ENCODE measurements at regions not wholly inside any gene's neighbourhood (a gene's known extent, or its start where the extent isn't known, plus 50 kb on each side); places are given as distances from the start of the nearest gene placed in this dataset.

GRCh38 chr7:13540429-13540828, 449.0 kb downstream of the ETV1 start:
- H3K9me3 ChIP-seq (replicated peaks in 1 of 2; ENCODE audit: control insufficient read depth in 2 of 2, insufficient read depth in 1 of 2, low read depth in 1 of 2, low read length in 2 of 2) = no peaks in the 10 kb centered on the region
- H3K4me3 ChIP-seq (ENCODE audit: low read length in 2 of 2) = no peak overlapping the region
- H3K79me1 ChIP-seq (ENCODE audit: low read depth, low read length) = no peaks in the 10 kb centered on the region
- no peak overlapping the region for H2AK5ac ChIP-seq (ENCODE audit: low read depth, low read length)
- no peak overlapping the region for H4K8ac ChIP-seq (ENCODE audit: low read depth, low read length)
- no peak overlapping the region for H2BK15ac ChIP-seq (ENCODE audit: low read length)
- no peak overlapping the region for H3K4me2 ChIP-seq (ENCODE audit: insufficient read depth, low read length, poor library complexity, severe bottlenecking)
- H2BK12ac ChIP-seq (ENCODE audit: low read length) = no peak overlapping the region
- no CpG with 5 or more reads among the region's 1 CpG for WGBS, 2 donors (ENCODE audit: extremely low coverage in 2 of 2, insufficient read length in 2 of 2, insufficient replicate concordance in 1 of 2)
- H3K27ac ChIP-seq (replicated peaks; ENCODE audit: low read length) = no peak overlapping the region
- no peak overlapping the region for H3K18ac ChIP-seq (ENCODE audit: low read length)
- H3K23ac ChIP-seq (ENCODE audit: low read depth, low read length, poor library complexity) = no peak overlapping the region
- no peak overlapping the region for H3K14ac ChIP-seq (ENCODE audit: low read length)
- no peak overlapping the region for H2BK5ac ChIP-seq (ENCODE audit: low read length)
- H2BK120ac ChIP-seq (ENCODE audit: low read depth, low read length) = no peak overlapping the region
- DNase-seq (ENCODE audit: low spot score) = no peak
- H3K36me3 ChIP-seq (replicated peaks in 1 of 2; ENCODE audit: control insufficient read depth in 2 of 2, insufficient read depth in 2 of 2, low read length in 2 of 2) = no peaks in the 10 kb centered on the region
- no peaks in the 10 kb centered on the region for H3K4me1 ChIP-seq (ENCODE audit: control insufficient read depth in 2 of 2, insufficient read depth in 1 of 2, low read depth in 1 of 2, low read length in 2 of 2)
- no peak overlapping the region for H2AFZ ChIP-seq (ENCODE audit: low read length)
- no peak overlapping the region for H3K4ac ChIP-seq (ENCODE audit: low read length)
- no peaks in the 10 kb centered on the region for H3K27me3 ChIP-seq (ENCODE audit: control insufficient read depth in 3 of 3, insufficient read depth in 3 of 3, low read depth in 1 of 3, low read length in 3 of 3)
- no peak overlapping the region for H3K9ac ChIP-seq (ENCODE audit: low read depth, low read length, poor library complexity)
- H4K91ac ChIP-seq (ENCODE audit: low read depth, low read length, poor library complexity) = no peak overlapping the region

DNA sequence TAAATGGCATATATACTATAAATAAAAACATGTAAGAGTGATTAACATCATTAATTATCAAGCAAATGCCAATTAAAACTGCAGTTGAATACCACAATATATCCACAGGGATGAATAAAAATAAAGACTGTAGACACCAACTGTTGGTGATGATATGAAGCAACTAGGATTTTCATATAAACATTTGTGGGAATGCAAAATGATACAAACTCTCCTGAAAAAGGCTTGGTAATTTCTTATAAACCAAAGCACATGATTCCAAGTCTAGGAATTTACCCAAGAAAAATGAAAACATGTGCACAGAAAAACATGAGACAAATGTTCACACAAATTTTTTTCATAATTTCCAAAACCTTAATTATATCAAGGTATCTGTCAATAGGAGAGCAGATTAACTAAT, 448.1 kb downstream of the ETV1 start:
- Histone ChIP-seq H2BK12ac (ENCODE audit: low read length) (no peak overlapping the region), H3K4me2 (ENCODE audit: insufficient read depth, low read length, poor library complexity, severe bottlenecking) (no peak overlapping the region), H3K4me3 (ENCODE audit: low read length in 2 of 2) (no peak overlapping the region), H3K36me3 (replicated peaks in 1 of 2; ENCODE audit: control insufficient read depth in 2 of 2, insufficient read depth in 2 of 2, low read length in 2 of 2) (no peaks in the 10 kb centered on the region), H2BK120ac (ENCODE audit: low read depth, low read length) (no peak overlapping the region), H4K8ac (ENCODE audit: low read depth, low read length) (no peak overlapping the region), H3K9ac (ENCODE audit: low read depth, low read length, poor library complexity) (no peak overlapping the region), H3K4ac (ENCODE audit: low read length) (no peak overlapping the region), H2AK5ac (ENCODE audit: low read depth, low read length) (no peak overlapping the region), H3K27me3 (ENCODE audit: control insufficient read depth in 3 of 3, insufficient read depth in 3 of 3, low read depth in 1 of 3, low read length in 3 of 3) (no peaks in the 10 kb centered on the region), H3K23ac (ENCODE audit: low read depth, low read length, poor library complexity) (no peak overlapping the region), H3K4me1 (ENCODE audit: control insufficient read depth in 2 of 2, insufficient read depth in 1 of 2, low read depth in 1 of 2, low read length in 2 of 2) (no peaks in the 10 kb centered on the region), H2BK5ac (ENCODE audit: low read length) (no peak overlapping the region), H3K14ac (ENCODE audit: low read length) (no peak overlapping the region), H2BK15ac (ENCODE audit: low read length) (no peak overlapping the region), H3K79me1 (ENCODE audit: low read depth, low read length) (no peaks in the 10 kb centered on the region), H3K27ac (replicated peaks; ENCODE audit: low read length) (no peak overlapping the region), H4K91ac (ENCODE audit: low read depth, low read length, poor library complexity) (no peak overlapping the region), H2AFZ (ENCODE audit: low read length) (no peak overlapping the region), H3K18ac (ENCODE audit: low read length) (no peak overlapping the region), H3K9me3 (replicated peaks in 1 of 2; ENCODE audit: control insufficient read depth in 2 of 2, insufficient read depth in 1 of 2, low read depth in 1 of 2, low read length in 2 of 2) (no peaks in the 10 kb centered on the region)
- no peak for DNase-seq (ENCODE audit: low spot score)

- Histone ChIP-seq H3K36me3 (replicated peaks in 1 of 2; ENCODE audit: control insufficient read depth in 2 of 2, insufficient read depth in 2 of 2, low read length in 2 of 2) (no peaks in the 10 kb centered on the region), H3K27ac (replicated peaks; ENCODE audit: low read length) (no peak overlapping the region), H3K4me2 (ENCODE audit: insufficient read depth, low read length, poor library complexity, severe bottlenecking) (no peak overlapping the region), H2BK12ac (ENCODE audit: low read length) (no peak overlapping the region), H3K79me1 (ENCODE audit: low read depth, low read length) (no peaks in the 10 kb centered on the region), H3K23ac (ENCODE audit: low read depth, low read length, poor library complexity) (no peak overlapping the region), H3K27me3 (ENCODE audit: control insufficient read depth in 3 of 3, insufficient read depth in 3 of 3, low read depth in 1 of 3, low read length in 3 of 3) (no peaks in the 10 kb centered on the region), H2AK5ac (ENCODE audit: low read depth, low read length) (no peak overlapping the region), H4K91ac (ENCODE audit: low read depth, low read length, poor library complexity) (no peak overlapping the region), H3K4ac (ENCODE audit: low read length) (no peak overlapping the region), H3K9ac (ENCODE audit: low read depth, low read length, poor library complexity) (no peak overlapping the region), H2AFZ (ENCODE audit: low read length) (no peak overlapping the region), H3K18ac (ENCODE audit: low read length) (no peak overlapping the region), H2BK5ac (ENCODE audit: low read length) (no peak overlapping the region), H2BK120ac (ENCODE audit: low read depth, low read length) (no peak overlapping the region), H2BK15ac (ENCODE audit: low read length) (no peak overlapping the region), H4K8ac (ENCODE audit: low read depth, low read length) (no peak overlapping the region), H3K4me3 (ENCODE audit: low read length in 2 of 2) (no peak overlapping the region), H3K14ac (ENCODE audit: low read length) (no peak overlapping the region), H3K4me1 (ENCODE audit: control insufficient read depth in 2 of 2, insufficient read depth in 1 of 2, low read depth in 1 of 2, low read length in 2 of 2) (no peaks in the 10 kb centered on the region), H3K9me3 (replicated peaks in 1 of 2; ENCODE audit: control insufficient read depth in 2 of 2, insufficient read depth in 1 of 2, low read depth in 1 of 2, low read length in 2 of 2) (no peaks in the 10 kb centered on the region)
- no peak for DNase-seq (ENCODE audit: low spot score)
- no CpG with 5 or more reads among the region's 4 CpGs for WGBS, 2 donors (ENCODE audit: extremely low coverage in 2 of 2, insufficient read length in 2 of 2, insufficient replicate concordance in 1 of 2)
Observed at GRCh38 chr7:13542451-13542850, 447.0 kb downstream of the ETV1 start.

DNA sequence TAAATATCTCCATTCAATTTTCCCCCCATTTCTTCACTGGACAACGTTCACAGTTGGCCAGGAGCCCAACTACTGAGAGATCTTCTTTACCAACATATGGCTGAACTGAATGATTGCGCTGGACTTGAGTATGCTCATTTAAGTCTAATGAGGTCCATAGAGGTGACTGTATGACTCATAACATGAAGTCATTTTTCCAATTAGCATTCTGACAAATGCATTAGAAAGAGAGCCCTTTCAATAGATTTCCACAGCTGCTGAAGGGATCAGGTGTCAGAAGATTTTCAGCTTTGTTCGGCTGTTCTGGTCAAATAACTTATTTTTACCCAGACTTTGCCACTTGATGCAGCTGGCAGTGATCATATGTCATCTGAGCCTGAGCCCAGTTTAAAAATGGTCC, 438.0 kb downstream of the ETV1 start:
- Histone ChIP-seq H3K27me3 (ENCODE audit: control insufficient read depth in 3 of 3, insufficient read depth in 3 of 3, low read depth in 1 of 3, low read length in 3 of 3) (no peaks in the 10 kb centered on the region), H2BK12ac (ENCODE audit: low read length) (no peak overlapping the region), H3K36me3 (replicated peaks in 1 of 2; ENCODE audit: control insufficient read depth in 2 of 2, insufficient read depth in 2 of 2, low read length in 2 of 2) (no peaks in the 10 kb centered on the region), H3K79me1 (ENCODE audit: low read depth, low read length) (no peaks in the 10 kb centered on the region), H3K9me3 (replicated peaks in 1 of 2; ENCODE audit: control insufficient read depth in 2 of 2, insufficient read depth in 1 of 2, low read depth in 1 of 2, low read length in 2 of 2) (no peaks in the 10 kb centered on the region), H3K4me2 (ENCODE audit: insufficient read depth, low read length, poor library complexity, severe bottlenecking) (no peak overlapping the region), H4K8ac (ENCODE audit: low read depth, low read length) (no peak overlapping the region), H3K4me1 (ENCODE audit: control insufficient read depth in 2 of 2, insufficient read depth in 1 of 2, low read depth in 1 of 2, low read length in 2 of 2) (peaks cover 0 to 5% of the 10 kb centered on the region in 2 donors), H2BK15ac (ENCODE audit: low read length) (no peak overlapping the region), H2AFZ (ENCODE audit: low read length) (peak overlapping the region; percentile 9), H3K14ac (ENCODE audit: low read length) (no peak overlapping the region), H3K18ac (ENCODE audit: low read length) (no peak overlapping the region), H3K9ac (ENCODE audit: low read depth, low read length, poor library complexity) (no peak overlapping the region), H2BK5ac (ENCODE audit: low read length) (no peak overlapping the region), H3K23ac (ENCODE audit: low read depth, low read length, poor library complexity) (no peak overlapping the region), H2AK5ac (ENCODE audit: low read depth, low read length) (no peak overlapping the region), H3K27ac (replicated peaks; ENCODE audit: low read length) (no peak overlapping the region), H2BK120ac (ENCODE audit: low read depth, low read length) (no peak overlapping the region), H3K4me3 (ENCODE audit: low read length in 2 of 2) (no peak overlapping the region), H4K91ac (ENCODE audit: low read depth, low read length, poor library complexity) (no peak overlapping the region), H3K4ac (ENCODE audit: low read length) (no peak overlapping the region)
- WGBS, 2 donors (ENCODE audit: extremely low coverage in 2 of 2, insufficient read length in 2 of 2, insufficient replicate concordance in 1 of 2) = no CpG with 5 or more reads among the region's 3 CpGs
- no peak for DNase-seq (ENCODE audit: low spot score)

Measured in neuronal stem cell (in vitro differentiated cells).